ENCODE measurements at regions not wholly inside any gene's neighbourhood (a gene's known extent, or its start where the extent isn't known, plus 50 kb on each side); places are given as distances from the start of the nearest gene placed in this dataset.
"Not testable (repeated sequence)": the region's sequence is repeated elsewhere in the genome, so short reads cannot be mapped to it uniquely, and the experiment has no call there.

DNA sequence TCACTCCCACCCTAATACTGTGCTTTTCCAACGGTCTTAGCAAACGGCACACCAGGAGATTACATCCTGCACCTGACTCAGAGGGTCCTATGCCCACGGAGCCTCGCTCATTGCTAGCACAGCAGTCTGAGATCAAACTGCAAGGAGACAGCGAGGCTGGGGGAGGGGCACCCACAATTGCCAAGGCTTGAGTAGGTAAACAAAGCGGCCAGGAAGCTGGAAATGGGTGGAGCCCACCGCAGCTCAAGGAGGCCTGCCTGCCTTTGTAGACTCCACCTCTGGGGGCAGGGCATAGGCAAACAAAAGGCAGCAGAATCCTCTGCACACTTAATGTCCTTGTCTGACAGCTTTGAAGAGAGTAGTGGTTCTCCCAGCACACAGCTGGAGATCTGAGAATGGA, 450.2 kb downstream of the DIRAS2 start:
- DNase-seq = peak in 1 of 2 donors; percentile 1

DNA sequence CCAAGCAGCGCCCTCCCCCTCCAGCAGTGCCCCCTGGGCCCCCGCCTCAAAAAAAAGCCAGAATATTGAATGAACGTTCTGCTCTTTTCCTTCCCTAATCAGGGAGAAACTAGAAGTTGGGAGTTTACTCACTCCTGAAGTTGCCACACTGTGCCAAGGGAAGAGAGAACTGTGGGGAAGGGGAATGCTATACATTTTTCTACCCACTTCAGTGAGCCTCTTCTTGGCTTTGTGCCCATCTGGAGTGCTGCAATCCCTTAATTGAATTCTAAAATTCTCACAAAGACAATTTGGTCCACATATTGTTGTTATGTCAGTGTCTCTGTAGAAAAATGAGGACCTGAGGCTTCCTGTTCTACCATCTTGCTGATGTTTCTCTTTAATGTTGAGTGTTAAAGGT, 443.7 kb downstream of the DIRAS2 start:
- DNase-seq = no peak

DNA sequence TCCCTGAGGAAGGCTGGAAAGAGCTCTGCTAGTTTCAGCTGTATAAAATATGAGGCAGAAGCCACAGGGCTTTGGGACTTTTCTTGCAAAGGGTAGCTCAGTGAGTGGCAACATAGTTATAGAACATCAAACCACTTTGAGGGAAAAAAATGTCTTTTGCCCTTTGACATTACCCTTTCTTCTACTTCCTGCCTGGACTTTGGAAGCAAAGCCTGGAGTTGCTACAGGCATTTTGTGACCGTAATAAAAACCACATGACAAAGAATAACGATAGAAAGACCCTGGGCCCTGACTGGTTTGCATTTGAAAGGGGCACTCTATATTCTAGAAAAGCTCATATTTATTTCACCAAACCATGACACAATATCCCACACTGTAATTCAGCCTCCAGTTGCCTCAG, 440.9 kb downstream of the DIRAS2 start:
- no peak for DNase-seq

DNA sequence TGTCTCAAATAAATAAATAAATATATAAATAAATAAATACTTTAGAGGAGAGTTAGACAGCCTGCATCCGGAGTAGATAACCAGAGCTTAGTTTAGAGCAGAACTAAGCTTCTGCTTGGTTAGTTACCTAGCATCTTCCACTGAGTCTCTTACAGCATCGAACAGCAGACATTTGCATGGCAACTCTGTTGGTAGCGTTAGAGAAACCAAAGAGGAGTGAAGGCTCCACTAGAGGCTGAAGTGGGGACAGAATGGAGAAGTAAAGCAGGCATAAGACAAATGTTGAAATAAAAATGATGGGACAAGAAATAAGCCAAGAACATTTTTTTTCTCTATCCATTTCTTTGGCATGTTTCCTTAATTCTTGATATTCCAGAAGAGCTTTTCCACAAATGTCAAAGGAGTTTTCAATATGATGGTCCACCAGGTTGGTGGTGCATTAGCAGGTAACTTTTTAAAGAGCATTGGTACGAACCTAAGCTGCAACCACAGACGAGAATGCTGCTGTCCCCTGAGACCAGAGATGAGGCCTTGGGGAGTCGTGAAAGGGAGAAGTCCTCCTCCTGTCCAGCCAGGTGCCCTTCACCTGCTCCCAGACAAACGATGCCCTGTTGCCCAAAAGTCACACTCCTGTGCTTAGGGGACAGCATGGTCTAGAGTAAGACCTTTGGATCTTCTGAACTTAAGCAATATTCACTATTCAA, 438.3 kb downstream of the DIRAS2 start:
- no peak for DNase-seq

DNA sequence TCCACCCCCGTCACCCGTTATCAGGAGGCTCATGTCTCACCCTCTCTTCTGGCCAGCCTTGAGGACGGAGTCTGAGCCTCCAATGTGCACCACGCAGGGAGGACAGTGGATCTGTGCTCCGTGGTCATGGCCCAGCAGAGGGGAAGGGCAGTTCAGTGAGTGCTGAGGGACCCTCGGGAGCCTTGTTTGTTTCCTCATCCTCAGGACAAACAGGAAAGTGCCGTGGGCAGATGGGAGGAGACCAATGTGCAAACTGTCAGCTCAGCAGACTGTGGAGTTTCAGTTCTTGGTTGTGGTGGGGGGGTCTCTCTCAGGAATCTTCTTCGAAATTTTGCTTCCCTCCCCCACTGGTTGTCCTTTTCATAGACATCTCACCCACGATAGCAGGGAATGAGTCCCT, 429.6 kb downstream of the DIRAS2 start:
- DNase-seq = not testable (repeated sequence)

DNA sequence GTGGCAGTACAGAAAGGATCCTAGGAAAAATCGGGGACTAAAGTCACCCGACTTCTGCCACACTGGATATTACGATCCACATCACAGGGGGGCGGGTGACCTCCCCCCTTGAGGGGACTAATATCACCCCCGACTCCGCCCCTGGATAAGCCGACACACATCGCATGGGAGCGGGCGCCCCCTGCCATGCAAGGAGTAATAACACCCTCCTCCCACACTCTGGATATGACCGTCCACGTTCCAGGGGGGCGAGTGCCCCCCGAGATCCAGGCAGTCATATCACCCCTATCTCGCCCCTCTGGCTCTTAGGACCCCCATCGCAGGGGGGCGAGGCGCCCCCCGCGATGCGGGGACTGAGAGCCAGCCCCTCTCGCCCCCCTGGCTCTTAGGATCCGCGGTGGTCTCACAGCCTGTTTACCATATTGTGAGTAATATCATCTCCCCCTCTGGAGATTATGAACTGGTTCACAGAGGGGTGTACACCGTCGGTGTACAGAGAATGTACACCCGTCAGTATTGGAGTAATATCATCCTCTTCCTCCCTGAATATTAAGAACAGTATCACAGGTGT, 423.0 kb downstream of the DIRAS2 start:
- DNase-seq = peak; percentile 9 to 13

DNA sequence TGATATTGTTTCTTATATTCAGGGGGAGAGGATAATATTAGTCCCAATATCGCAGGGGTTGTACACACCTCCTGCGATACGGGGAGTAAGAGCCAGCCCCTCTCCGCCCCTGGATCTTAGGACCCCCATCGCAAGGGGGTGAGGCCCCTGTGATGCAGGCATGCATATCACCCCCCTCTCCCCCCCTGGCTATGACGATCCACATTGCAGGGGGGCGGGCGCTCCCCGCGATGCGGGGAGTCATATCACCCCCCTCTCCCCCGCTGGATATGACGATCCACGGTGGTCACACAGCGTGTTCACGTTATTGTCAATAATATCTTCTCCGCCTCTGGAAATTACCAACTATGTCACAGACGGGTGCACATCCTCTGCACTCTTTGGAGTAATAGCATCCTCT, 420.7 kb downstream of the DIRAS2 start:
- not testable (repeated sequence) for DNase-seq

DNA sequence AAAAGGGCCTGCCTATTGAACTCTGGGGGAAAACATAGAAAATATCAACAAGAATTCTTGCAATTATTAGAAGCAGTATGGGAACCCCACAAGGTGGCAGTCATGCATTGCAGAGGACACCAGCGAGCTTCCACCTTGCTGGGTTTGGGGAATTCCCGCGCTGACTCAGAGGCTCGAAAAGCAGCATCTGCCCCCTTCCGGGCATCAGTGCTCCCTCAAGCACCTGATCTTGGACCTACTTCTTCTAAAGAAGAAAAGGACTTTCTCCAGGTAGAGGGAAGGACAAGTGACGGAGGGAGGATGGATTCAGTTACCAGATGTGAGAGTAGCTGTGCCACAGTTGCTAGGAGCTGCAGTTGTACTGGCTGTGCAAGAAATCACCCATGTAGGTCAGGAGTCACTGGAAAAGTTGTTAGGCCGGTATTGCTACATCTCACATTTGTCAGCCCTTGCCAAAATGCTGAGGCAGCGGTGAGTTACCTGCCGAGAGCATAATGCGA, 415.7 kb downstream of the DIRAS2 start:
- DNase-seq = peak; percentile 49 to 55

DNA sequence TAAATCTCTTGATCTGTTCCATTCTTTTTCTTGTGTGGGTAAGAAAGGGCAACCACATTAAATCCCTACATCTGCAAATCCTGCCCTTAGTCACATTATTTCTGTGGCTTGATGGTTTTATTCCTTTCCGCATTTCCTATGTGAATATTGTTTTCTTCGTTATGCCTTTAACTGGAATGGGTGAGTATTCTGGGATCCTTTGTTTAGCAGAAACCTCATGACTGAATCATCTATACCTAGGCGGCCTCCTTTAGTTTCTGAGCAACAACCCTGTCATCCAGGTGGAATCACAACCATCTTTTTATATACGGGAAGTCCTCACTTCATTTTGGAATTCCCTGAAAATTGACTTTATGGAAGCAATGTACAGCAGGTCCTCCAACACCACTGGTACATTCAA, 409.5 kb downstream of the DIRAS2 start:
- DNase-seq = not testable (repeated sequence)

DNA sequence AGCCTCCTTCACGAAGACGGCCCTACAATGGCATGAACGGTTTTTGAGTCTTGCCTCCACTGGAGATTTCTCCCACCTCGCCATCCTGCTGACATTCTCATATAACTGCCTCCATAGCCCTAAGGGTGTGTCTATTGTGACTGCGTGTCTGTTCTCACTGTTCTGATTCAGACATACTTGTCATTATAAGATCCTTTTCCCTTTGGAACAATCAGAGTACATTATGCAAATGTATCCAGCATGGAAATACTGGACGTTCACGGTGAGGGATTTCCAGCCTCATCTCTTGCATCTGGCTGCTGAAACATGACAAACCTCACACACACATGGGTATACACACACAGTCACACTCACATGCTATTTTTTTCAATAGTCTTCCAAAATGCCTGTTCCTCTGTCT, 402.1 kb downstream of the DIRAS2 start:
- DNase-seq = no peak

DNA sequence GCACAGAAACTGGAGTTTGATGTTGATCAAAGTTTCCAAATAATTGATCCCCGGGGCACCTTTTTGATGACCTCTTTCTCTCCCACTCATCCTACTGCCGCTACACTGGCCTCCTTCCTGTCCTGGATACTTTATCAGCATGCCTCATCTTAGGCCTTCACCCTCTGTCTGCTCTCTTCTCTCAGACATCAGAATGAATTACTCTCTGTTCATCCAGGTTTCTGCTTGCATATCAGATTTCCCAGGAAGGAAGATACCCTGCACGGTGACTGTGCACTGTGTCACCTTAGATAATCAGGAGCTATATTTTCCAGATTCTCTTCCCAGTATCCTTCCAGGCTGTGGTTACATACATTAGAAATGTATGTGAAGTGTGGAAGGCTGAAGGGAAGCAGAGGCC, 397.0 kb downstream of the DIRAS2 start:
- no peak for DNase-seq

DNA sequence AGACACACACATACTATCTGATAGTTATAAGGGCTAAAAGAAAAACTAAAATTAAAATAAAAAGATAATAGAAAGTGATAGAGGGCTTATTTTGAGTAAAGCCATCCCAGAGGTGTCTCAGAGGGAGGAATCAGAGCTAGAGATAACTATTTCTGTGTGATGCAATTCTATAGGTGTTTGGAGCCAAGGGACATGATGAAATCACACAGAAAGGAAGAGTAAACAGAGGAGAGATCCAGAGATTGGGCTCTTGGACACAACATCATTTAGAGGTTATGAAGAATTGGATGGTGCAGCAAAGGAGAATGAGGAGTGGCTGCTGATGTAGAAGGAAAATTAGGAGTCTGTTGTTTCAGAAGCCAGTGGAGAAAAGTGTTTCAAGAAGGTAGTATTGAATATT, 393.5 kb downstream of the DIRAS2 start:
- DNase-seq = no peak

DNA sequence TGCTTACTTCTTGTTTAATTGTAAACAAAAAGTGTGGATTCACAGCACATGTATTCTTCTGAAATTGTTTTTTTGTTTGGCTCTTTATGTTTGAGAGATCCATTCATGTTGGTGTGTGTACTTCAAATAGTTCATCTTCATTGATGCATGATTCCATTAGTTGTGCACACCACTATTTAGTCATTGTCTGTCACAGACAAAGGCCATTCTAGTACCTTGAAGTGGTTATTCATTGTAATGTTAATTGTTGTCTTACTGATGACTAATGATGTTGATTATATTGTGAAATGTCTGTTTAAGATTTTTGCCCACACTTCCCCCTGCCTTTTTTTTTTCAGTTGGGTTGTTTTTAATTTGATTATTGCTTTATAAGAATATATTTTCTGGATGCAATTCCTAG, 391.3 kb downstream of the DIRAS2 start:
- DNase-seq = no peak

DNA sequence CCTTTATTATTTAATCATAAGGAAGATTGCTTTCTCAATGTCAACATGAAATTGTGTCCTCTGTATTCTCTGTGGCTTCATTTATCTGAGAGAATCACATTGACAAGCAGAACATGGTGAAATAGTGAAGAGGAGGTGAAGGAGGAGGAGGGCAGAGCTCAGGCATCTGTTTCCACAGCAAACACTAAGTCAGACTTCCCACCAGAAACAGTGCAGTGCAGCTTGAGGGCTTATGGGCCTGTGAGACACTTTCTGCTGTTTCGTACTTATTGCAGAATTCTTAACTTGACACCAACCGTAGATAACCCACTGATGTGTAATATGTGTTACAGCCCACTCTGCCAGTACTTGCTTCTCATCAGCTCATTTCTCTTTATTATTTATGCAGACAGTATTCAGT, 386.3 kb downstream of the DIRAS2 start:
- no peak for DNase-seq

DNA sequence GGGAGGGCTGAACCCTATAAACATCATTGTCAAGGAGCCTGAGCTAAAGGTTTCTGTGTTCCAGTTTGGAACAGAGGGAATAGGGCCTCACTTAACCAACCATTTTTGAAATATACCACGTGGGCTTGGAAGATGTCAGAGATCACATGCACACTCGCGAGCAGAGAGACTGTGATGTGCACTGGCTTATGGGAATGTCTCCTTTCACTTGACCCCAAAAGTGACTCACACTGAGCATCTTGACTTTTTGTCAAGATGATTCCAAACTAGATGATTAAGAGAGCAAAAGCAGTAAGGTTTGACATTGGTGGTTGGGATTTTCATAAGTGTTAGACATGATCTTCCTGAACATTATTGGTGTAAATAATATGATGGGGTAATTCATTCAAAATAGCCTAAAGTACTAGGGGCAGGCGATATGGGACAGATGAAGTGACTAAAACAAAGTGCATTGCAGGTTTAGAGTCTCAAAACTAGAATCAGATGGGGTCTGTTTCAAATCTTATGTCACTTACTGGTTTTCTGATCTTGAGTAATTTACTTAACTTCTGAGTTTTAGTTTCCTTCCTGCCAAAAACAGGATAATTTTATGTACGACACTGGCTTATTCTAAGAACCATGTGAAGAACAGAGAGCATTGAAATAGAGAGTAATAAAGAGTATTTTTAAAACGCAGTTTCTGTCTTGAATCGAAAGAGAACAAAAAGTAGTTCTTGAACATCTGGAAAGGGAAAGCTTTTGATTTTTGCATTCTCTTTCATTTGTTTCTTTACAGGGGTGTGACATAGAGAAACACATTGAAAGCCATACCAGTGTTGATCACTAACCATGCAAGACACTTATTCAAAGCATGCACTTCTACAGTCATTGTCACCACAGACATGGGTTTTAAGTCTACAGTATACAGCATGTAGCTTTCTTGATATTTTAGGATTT, 383.0 kb downstream of the DIRAS2 start:
- no peak for DNase-seq

DNA sequence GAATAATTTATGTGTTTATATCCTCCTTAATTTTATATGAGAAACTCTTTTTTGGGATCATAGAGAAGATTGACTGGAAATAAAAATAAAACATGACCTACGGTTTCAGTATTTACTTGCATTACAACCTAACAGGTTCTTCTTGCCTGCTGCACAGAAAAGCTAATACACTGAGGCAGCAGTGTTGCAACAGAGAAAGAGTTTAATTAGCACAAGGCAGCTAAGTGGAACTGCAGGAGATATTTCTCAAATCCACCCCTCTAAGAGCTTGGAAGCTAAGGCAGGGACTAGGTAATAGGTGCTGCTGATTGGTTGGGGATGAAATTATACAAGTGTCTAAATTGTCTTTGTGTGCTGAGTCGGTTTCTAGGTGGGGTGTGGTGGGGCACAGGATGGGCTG, 380.9 kb downstream of the DIRAS2 start:
- DNase-seq = no peak

DNA sequence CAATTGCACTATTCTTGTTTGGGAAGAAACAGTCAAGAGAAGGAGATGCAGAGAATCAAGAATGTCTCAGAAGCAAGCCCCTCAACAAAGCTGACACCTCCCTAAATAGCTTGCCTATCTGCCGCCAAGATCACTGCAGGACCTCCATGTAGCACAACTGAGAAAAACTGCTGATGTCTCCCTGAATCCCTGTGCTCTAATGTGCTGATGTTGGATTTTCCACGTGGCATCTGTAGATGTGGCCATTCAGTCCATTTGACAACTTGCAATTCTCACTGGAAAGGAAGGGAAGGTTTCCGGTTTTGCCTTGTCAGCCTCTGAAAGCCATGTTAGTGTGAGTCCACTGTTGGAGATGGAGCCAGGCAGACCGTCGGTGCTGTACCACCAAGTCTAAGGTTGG, 374.0 kb downstream of the DIRAS2 start:
- no peak for DNase-seq

DNA sequence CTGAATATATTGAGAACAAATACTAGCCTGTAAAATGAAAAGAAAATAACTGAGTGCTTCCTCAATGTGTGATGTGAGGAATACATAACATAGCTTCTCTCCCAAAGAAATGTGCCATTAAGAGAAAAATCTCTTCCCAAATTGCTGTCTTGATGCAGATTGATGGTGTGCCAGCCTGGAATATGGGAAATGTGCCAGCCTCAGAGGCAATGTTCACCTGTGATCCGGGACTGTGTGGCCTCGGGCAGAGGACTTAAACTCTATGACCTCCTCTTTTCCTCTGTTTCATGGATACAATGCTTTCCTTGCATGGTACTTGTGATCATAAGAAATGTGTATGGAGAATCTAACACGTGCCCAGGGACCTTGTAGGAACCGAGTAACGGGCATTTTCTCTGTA, 370.9 kb downstream of the DIRAS2 start:
- DNase-seq = no peak

DNA sequence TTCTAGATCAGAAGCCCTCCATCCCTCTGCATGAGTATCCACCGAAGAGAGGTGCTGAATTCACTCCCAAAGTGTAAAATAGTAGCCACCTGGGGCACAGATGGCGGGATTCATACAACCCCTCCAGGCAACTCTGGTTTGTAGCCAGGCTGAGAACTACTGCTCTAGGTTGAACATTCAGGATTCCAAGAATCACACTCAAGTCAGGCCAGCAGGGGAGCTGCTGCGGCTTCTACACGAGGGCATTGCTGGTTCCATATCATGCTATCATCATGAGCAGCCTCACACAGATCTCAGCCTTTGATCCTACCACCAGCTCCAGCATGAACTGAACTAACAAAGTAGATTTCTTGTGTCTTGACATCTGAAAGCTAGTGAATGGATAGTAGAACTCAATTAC, 367.9 kb downstream of the DIRAS2 start:
- DNase-seq = no peak

DNA sequence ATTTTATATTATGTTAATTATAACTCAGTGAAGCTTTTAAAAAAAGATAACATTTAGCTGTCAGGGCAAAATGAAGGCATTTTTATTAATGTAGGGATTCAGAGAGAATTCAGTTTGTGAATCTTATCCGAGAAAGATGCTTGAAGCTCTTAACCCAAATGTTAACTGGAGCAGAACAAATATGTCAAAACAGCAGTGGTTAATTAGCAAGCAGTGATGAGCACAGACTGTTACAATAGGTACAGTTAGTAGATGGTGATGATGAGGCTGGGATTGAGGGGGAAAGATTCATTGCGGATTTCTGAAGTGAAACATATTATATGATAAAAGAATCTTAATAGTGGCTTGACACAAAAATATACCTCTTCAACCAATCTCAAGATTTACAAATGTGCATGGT, 356.7 kb downstream of the DIRAS2 start:
- no peak for DNase-seq

DNA sequence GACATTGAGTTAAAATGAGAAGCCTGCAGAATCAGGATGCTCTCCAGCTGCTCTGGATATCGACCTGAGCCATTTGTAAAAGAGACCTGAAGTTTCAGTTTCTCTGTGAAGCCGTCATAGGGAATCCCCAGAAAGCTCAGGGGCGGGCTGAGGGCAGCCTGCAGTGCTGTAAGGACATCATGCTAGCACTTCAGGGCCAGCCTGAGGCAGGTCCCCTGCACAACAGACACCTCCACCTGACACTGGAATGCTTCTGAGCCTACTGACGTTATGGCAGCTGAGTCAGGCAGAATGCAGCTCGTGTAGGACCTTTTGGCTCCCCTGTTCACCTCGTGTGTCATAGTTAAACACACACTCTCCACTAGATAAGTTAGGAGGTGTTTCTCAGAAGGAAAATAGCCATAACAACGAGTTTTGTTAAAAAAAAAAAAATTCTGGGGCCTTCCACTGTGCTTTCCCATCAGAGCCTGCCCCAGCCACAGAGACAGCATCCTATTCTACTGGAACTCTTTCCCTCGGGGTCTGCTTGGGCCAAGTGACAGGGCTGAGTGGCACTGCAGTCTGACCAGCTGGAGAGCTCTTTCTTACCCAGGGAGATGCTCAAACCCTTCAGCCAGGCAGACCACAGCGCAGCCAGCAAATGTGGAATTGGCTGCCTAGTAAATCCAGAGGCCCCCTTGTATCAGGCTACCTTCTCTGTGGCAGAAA, 354.9 kb downstream of the DIRAS2 start:
- no peak for DNase-seq

DNA sequence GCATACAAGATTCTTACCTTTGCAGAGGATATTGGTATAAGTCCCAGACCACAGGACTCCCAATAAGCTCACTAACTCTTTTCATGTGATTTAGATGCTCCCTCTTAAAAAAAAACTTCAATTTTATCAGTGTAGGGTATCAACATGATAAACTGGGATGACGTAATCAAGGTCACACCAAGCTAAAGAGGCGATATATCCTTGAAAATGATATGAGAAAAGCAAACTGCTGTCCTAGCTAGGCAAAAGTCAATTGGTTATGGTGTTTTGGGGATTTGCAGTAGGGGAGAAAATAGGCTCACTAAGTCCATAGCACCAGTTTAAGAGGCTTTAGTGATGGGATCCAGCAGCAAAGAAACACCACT, 354.4 kb downstream of the DIRAS2 start:
- DNase-seq = no peak

Data from stimulated activated CD4-positive, alpha-beta T cell treated with anti-CD3 and anti-CD28 coated beads, Interleukin-2, amount 100 ng/mL, for 48 hours (primary cell).